AG08396 (cell line): ENCODE measurements at regions not wholly inside any gene's neighbourhood (a gene's known extent, or its start where the extent isn't known, plus 50 kb on each side); places are given as distances from the start of the nearest gene placed in this dataset.
"Not testable (repeated sequence)": the region's sequence is repeated elsewhere in the genome, so short reads cannot be mapped to it uniquely, and the experiment has no call there.

Experiments
- DNase-seq: peaks from one replicate; pipeline ENCODE4 v3.0.0; 2012; ENCODE audit warnings: low spot score, mixed read lengths

GRCh38 chr15:92705764-92706163 lies 50.2 kb upstream of the FAM174B start:
- no peak for DNase-seq

GRCh38 chr15:92706201-92706600 lies 50.6 kb upstream of the FAM174B start:
- DNase-seq: no peak

- no peak for DNase-seq
Measured at GRCh38 chr15:92707880-92708551, 52.4 kb upstream of the FAM174B start.

GRCh38 chr15:92708635-92709034 lies 53.1 kb upstream of the FAM174B start:
- no peak for DNase-seq

GRCh38 chr15:92709110-92709790 lies 53.7 kb upstream of the FAM174B start:
- no peak for DNase-seq

GRCh38 chr15:92711457-92711831 lies 55.9 kb upstream of the FAM174B start:
- no peak for DNase-seq

- peak; percentile 51 for DNase-seq
Measured at GRCh38 chr15:92714077-92714476, 58.5 kb upstream of the FAM174B start.

- DNase-seq: peak; percentile 83
Measured at GRCh38 chr15:92714477-92715401, 59.2 kb upstream of the FAM174B start.

- no peak for DNase-seq
Measured at GRCh38 chr15:92715758-92716157, 60.2 kb upstream of the FAM174B start.

- DNase-seq: no peak
Measured at GRCh38 chr15:92719021-92719420, 63.4 kb upstream of the FAM174B start.

GRCh38 chr15:92724144-92724543 lies 68.6 kb upstream of the FAM174B start:
- DNase-seq: no peak

- DNase-seq: no peak
Measured at GRCh38 chr15:92725171-92725570, 69.6 kb upstream of the FAM174B start.

GRCh38 chr15:92728266-92728665 lies 72.7 kb upstream of the FAM174B start:
- no peak for DNase-seq

GRCh38 chr15:92733090-92733933 lies 77.7 kb upstream of the FAM174B start:
- no peak for DNase-seq

GRCh38 chr15:92733934-92734521 lies 78.5 kb upstream of the FAM174B start:
- peak; percentile 27 for DNase-seq

GRCh38 chr15:92739246-92739645 lies 83.7 kb upstream of the FAM174B start:
- not testable (repeated sequence) for DNase-seq

- DNase-seq: no peak
Measured at GRCh38 chr15:92745845-92746271, 90.3 kb upstream of the FAM174B start.

- no peak for DNase-seq
Measured at GRCh38 chr15:92747047-92747446, 91.5 kb upstream of the FAM174B start.

- no peak for DNase-seq
Measured at GRCh38 chr15:92749216-92749615, 93.6 kb upstream of the FAM174B start.

GRCh38 chr15:92749946-92750345 lies 94.4 kb upstream of the FAM174B start:
- DNase-seq: no peak

- no peak for DNase-seq
Measured at GRCh38 chr15:92751528-92751927, 96.0 kb upstream of the FAM174B start.
